GM08714 (cell line): ENCODE measurements at regions not wholly inside any gene's neighbourhood (a gene's known extent, or its start where the extent isn't known, plus 50 kb on each side); places are given as distances from the start of the nearest gene placed in this dataset.
"Not testable (repeated sequence)": the region's sequence is repeated elsewhere in the genome, so short reads cannot be mapped to it uniquely, and the experiment has no call there.

Experiments used
- H3K4me3 ChIP-seq: fragments of 200-500 bp; sonication (Bioruptor generic); 2 replicates; pipeline ENCODE4 v1.5.1; 2014; ENCODE audit warnings: mild to moderate bottlenecking, low read length, inconsistent platforms
- ZNF274 ChIP-seq: IDR thresholded peaks from 2 replicates; pipeline ENCODE4 v1.6.1; 2012; ENCODE audit warnings: mild to moderate bottlenecking, low read depth, low read length

DNA sequence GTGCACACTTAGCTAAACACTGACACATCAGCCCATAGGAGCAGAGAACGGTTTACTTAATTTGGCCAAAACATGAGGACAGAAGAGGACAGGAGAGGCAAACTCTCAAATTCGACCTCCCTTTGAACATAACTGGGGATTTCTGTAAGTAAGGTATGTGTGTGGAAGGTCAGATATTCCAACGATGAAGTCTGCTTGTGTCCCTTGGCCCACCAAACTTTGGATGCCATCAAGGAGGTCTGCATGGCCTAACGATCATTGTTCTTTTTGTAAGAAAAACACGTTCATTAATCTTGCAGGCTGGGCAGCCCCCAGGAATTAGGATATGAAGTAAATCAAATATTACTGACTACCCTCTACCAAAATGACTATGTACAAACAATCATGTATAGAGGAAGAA lies 908.5 kb upstream of the ATXN7L3B start:
- no peak for TF ChIP-seq ZNF274

DNA sequence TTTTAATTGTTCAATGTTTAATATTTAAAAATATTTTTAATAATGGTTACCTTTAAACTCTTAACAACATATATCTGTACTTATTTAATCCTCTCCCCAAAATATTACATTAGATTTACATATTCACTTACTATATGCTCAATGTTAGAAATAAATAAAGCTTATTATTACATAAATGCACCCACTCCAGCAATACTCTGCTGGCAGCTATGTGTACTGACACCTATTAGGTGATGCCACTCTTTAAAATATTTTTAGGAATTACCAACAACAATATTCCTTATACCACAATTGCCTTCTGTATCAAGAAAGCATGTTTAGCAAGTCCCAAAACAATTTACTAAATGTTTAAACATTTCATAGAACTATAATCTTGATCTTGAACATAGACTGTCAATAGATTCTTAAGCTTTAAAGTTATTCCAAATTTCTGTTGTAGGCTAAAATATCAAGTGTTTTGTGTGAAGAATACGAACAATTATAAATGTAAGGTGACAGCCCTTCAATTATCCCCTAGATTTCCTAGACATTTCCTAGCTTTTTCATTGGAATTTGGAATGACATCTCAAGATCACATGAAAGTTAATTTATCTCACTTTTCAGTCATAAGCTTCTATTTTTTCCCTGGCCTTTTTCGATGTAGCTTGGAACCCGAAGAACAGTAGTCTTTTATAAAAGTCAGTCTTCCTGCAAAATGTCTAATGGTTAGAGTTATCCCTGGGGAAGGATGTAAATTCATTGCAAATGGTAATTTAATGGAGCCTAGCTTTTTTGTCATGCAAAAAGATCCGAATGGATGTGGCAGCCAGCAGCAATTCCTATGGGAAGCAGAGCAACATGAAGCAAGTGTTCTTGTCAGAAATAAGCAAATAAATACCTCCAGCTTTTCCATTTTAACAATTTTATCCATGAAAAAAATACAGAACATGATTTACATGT lies 907.5 kb upstream of the ATXN7L3B start:
- no peak overlapping the region for H3K4me3 ChIP-seq
- no peak for TF ChIP-seq ZNF274

More for the DNA sequence above, 908.5 kb upstream of the ATXN7L3B start:
- no peak overlapping the region for H3K4me3 ChIP-seq

DNA sequence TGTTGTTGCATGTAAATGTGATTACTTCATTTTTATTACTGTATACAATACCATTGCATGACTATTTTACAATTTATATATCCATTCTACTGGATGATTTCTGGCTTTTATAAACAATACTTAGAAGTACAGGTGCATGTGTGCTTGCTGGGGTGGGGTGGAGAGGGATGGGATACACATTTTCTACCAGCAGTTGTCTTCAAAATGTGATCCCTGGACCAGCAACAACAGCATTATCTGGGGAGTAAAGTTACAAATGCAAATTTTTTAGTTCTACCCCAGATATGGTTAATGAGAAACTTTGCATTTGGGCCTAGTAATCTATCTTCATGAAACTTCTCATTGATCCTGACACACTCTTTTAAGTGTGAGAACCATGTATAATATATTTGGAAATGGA lies 905.4 kb upstream of the ATXN7L3B start:
- no peak for TF ChIP-seq ZNF274
- H3K4me3 ChIP-seq, result no peak overlapping the region

DNA sequence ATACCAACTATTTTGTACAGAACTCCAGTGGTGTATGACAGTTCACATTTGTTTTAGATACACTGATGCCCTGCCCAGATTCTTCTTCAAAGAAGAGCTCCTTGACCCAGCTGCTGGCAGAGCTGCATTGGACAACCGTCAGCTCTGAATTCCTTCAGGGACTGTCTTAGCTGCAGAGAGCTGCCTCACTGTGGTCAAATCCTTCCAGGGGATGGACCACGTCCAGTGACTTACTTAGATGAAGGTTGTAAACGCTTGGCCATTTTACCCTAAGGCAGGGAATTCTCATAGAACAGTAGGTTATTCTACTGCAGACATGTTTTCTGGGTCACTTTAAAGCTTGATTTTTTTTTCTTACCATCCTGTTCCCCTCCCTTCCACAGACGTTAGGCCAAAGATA lies 905.0 kb upstream of the ATXN7L3B start:
- TF ChIP-seq ZNF274, result no peak
- no peak overlapping the region for H3K4me3 ChIP-seq

DNA sequence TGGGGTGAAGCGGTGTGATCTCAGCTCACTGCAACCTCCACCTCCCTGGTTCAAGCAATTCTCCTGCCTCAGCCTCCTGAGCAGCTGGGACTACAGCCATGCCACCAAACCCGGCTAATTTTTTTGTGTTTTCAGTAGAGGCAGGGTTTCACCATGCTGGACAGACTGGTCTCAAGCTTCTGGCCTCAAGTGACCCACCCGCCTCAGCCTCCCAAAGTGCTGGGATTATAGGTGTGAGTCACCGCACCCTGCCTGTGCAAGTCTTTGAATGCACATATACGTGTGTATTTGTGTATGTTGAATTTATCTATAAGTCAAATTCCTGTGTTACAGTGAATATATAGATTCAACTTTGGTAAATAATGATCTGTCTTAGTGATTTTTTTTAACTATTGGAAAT lies 898.2 kb upstream of the ATXN7L3B start:
- H3K4me3 ChIP-seq, result not testable (repeated sequence)

DNA sequence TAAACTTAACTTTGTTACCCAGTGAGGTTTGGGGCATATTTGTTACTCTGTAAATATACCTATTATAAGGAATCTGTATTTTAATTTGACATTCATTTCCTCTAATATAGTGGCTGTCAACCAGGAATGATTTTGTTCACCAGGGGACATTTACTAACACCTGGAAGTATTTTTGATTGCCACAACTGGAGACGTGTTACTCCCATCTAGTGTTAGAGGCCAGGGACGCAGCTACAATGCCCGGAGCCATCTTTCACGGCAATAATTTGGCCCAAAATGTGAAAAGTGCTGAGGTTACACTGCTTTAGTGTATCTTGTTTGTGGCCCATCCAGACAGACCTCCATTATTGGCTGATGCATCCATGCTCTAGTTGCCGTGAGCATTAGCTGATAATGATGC lies 881.3 kb upstream of the ATXN7L3B start:
- H3K4me3 ChIP-seq, result no peak overlapping the region
- no peak for TF ChIP-seq ZNF274

DNA sequence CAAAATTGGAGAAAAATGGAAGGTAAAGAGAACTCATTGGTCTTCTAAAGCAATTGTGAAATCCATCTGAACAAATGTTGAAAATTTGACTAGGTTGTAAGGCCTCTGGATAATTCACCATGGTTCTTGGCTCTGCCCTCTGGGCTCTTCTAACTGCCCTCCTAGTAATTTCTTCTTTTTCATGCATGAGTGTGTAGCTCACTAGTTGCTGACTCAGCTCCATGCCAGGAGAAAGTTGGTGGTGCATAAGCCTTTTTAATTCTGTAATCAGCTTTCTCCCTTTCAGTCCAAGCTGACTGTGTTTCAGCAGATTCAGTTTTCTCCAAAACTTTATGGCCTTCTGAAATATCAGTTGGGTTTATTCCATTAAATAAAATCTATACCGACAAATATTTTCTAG lies 877.8 kb upstream of the ATXN7L3B start:
- H3K4me3 ChIP-seq, result no peak overlapping the region
- TF ChIP-seq ZNF274, result no peak

DNA sequence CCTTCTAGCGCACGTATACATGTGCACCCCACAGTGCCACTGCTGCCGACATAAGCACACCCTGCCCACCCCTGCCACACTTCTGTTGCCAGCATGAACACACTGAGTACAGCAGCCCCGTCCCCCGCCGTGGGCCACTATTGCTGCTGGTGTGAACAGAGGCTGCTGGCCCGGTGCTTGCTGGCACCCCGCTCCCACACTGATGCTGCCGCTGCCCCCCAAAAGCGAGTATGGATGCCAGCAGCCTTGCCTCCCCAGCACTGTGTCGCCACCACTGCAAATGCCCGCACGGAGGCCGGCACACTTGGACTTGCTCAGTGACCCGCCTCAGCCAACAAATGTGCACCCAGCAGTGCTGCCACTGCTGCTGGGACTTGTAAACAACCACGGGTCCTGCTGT lies 872.4 kb upstream of the ATXN7L3B start:
- no peak overlapping the region for H3K4me3 ChIP-seq
- no peak for TF ChIP-seq ZNF274

DNA sequence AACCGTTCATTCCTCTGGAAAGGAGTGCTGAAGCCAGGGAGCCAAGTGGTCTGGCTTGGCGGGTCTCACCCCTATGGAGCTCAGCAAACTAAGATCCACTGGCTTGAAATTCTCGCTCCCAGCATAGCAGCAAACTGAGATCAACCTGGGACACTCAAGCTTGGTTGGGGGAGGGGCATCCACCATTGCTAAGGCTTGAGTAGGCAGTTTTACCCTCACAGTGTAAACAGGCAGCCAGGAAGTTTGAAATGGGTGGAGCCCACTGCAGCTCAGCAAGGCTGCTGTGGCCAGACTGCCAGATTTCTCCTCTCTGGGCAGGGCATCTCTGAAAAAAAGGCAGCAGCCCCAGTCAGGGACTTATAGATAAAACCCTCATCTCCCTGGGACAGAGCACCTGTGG lies 866.1 kb upstream of the ATXN7L3B start:
- not testable (repeated sequence) for H3K4me3 ChIP-seq

DNA sequence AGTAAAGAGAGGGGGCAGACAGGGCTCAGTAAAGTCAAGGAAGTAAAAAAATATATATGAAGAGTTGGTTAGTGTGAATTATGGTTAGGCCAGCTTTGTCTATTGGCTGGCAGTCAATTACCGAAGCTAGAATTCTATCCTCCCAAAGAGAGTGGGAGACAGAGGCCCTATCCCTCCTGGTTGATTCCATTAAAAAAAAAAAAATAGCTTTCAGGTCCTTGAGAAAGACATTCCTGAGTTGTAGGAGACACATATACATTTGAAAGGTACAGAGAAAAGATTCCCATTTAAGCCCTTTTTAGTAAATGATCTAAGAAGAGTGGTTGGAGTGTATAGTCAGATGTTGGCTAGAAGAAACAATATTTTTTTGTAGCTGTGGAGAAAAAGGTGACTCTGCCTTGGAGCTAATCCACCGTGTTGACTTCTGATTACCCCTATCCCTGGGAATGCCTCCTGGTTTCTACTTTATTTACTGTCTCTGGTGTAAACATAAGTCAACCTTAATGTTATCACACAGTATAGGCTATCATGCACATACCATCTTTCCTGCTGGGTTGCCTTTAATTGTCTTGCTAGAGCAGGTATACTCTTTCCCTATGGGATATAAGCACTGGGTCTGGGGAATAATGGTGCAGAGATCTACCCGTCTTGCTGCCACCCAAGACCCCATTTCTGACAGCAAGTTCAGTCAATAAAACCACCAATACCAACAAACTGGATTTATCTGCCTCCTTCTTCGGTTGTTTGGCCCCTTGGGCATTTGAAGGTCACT lies 859.9 kb upstream of the ATXN7L3B start:
- no peak for TF ChIP-seq ZNF274
- no peak overlapping the region for H3K4me3 ChIP-seq

DNA sequence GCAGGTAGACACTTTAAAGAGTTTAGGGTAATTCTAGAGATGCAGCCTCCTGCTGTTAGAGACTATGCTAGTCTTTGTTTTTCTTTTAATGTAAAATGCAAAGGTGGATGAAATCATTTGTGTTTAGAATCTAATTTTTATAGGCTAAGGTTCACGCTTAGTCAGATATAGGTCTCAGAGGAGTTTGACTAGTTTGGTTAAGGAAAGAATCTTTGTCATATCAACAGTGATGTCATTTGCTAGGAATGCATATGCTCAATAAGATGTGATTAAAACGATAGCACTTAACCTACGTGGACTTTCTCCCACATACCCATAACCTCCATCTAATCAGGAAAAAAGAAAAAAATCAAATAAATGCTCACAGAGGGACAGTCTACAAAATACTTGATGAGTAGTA lies 859.3 kb upstream of the ATXN7L3B start:
- TF ChIP-seq ZNF274, result no peak
- H3K4me3 ChIP-seq, result no peak overlapping the region

DNA sequence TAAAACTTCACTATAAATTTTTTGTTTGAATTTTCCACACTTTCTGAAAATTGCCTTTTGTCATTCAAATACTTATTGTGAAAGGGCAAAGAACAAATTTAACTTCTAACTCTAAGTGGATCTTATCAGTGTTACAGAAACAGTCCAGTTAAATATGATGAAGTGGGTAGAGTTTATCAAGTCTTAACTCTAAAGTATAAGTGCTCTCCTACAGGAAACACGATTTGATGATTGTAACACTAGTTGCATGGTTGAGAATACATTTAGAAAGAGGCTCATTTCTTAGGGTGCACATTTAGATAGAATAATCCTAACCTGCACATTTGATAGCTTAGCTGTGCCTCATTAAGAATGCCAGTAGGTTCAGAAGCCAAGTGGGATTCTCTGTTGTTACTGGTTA lies 838.3 kb upstream of the ATXN7L3B start:
- H3K4me3 ChIP-seq, result no peak overlapping the region
- no peak for TF ChIP-seq ZNF274

DNA sequence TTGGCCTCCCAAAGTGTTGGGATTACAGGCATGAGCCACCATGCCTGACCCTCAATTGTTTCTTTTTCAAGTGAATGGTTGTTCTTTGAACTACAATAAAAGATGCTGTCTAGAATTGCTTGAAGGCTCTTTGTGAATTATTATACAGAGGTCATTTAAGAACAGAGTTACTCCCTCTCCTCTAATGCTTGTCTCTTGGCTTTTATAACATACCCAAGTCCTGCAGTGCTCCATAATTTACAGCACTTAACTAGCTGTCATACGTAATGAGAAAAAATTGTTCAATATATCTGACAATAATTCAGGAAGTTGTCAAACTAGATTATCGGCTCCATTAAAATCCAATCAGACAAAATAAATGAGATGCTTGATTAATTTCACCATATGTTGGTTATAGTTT lies 823.0 kb upstream of the ATXN7L3B start:
- no peak overlapping the region for H3K4me3 ChIP-seq
- TF ChIP-seq ZNF274, result no peak

DNA sequence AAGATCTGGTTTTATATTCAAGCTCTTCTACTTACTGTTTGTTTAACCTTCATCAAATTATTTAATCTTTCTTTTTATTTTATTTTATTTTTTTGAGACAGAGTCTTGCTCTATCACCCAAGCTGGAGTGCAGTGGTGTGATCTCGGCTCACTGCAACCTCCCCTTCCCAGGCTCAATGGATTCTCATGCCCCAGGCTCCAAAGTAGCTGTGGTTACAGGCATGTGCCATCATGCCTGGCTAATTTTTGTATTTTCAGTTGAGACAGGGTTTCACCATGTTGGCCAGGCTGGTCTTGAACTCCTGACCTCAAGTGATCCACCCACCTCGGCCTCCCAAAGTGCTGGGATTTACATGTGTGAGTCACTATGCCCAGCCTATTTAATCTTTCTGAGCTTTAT lies 821.5 kb upstream of the ATXN7L3B start:
- H3K4me3 ChIP-seq, result not testable (repeated sequence)

DNA sequence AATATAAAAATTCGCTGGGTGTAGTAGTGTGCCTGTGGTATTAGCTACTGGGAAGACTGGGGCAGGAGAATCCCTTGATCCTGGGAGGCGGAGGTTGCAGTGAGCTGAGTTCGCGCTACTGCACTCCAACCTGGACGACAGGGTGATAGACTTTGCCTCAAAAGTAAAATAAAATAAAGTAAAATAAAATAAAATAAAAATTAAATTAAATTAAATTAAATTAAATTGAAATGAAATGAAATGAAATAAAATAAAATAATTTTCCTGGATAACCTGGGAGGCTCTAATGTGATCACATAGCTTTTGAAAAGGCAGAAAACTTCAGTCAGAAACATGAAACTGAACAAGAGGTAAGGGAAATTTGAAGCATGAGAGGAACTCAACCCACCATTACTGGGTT lies 818.4 kb upstream of the ATXN7L3B start:
- H3K4me3 ChIP-seq, result no peak overlapping the region
- TF ChIP-seq ZNF274, result no peak
